ENCODE measurements at regions not wholly inside any gene's neighbourhood (a gene's known extent, or its start where the extent isn't known, plus 50 kb on each side); places are given as distances from the start of the nearest gene placed in this dataset.

- TF ChIP-seq, protein P1, sequence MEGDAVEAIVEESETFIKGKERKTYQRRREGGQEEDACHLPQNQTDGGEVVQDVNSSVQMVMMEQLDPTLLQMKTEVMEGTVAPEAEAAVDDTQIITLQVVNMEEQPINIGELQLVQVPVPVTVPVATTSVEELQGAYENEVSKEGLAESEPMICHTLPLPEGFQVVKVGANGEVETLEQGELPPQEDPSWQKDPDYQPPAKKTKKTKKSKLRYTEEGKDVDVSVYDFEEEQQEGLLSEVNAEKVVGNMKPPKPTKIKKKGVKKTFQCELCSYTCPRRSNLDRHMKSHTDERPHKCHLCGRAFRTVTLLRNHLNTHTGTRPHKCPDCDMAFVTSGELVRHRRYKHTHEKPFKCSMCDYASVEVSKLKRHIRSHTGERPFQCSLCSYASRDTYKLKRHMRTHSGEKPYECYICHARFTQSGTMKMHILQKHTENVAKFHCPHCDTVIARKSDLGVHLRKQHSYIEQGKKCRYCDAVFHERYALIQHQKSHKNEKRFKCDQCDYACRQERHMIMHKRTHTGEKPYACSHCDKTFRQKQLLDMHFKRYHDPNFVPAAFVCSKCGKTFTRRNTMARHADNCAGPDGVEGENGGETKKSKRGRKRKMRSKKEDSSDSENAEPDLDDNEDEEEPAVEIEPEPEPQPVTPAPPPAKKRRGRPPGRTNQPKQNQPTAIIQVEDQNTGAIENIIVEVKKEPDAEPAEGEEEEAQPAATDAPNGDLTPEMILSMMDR (IDR thresholded peaks at IDR 0.05; ENCODE audit: borderline replicate concordance, extremely low read depth, low read length, poor library complexity, severe bottlenecking): no peak
- no peak for TF ChIP-seq EZH2 (IDR thresholded peaks at IDR 0.05; ENCODE audit: borderline replicate concordance, low read depth, low read length, severe bottlenecking)
Measured at GRCh38 chrX:113392355-113392754, 551.7 kb upstream of the AMOT start.

Data from DND-41 (cell line).